ENCODE measurements at regions not wholly inside any gene's neighbourhood (a gene's known extent, or its start where the extent isn't known, plus 50 kb on each side); places are given as distances from the start of the nearest gene placed in this dataset.

GRCh38 chr16:82405736-82406135, 221.0 kb upstream of the CDH13 start:
- Histone ChIP-seq H3K4me3 (ENCODE audit: low read depth, low read length) (no peak overlapping the region), H3K27ac (no peak overlapping the region), H3K27me3 (replicated peaks) (peaks cover 2% of the 10 kb centered on the region), H3K36me3 (replicated peaks) (no peaks in the 10 kb centered on the region)
- no peak for DNase-seq
- in situ Hi-C loops (cut with HindIII; ENCODE audit: low pct_ligation_motif_present, low sequenced_read_pairs): no loop called here
- no peak for TF ChIP-seq CTCF (IDR thresholded peaks at IDR 0.05; ENCODE audit: low read depth, low read length, missing control alignments)

- in situ Hi-C loops (cut with HindIII; ENCODE audit: low pct_ligation_motif_present, low sequenced_read_pairs): no loop called here
- TF ChIP-seq CTCF (IDR thresholded peaks at IDR 0.05; ENCODE audit: low read depth, low read length, missing control alignments): no peak
- Histone ChIP-seq H3K27ac (no peak overlapping the region), H3K4me3 (ENCODE audit: low read depth, low read length) (no peak overlapping the region), H3K36me3 (replicated peaks) (no peaks in the 10 kb centered on the region), H3K27me3 (replicated peaks) (no peaks in the 10 kb centered on the region)
- DNase-seq: no peak
Measured at GRCh38 chr16:82404586-82405315, 222.0 kb upstream of the CDH13 start.

- Histone ChIP-seq H3K36me3 (replicated peaks) (no peaks in the 10 kb centered on the region), H3K4me3 (ENCODE audit: low read depth, low read length) (no peak overlapping the region), H3K27ac (no peak overlapping the region), H3K27me3 (replicated peaks) (no peaks in the 10 kb centered on the region)
- in situ Hi-C loops (cut with HindIII; ENCODE audit: low pct_ligation_motif_present, low sequenced_read_pairs): no loop called here
- no peak for DNase-seq
- TF ChIP-seq CTCF (IDR thresholded peaks at IDR 0.05; ENCODE audit: low read depth, low read length, missing control alignments): no peak
Measured at GRCh38 chr16:82402665-82403218, 224.0 kb upstream of the CDH13 start.

- no peak for TF ChIP-seq CTCF (IDR thresholded peaks at IDR 0.05; ENCODE audit: low read depth, low read length, missing control alignments)
- no peak overlapping the region for H3K27ac ChIP-seq
- no peak for DNase-seq
- no peaks in the 10 kb centered on the region for H3K36me3 ChIP-seq (replicated peaks)
- H3K4me3 ChIP-seq (ENCODE audit: low read depth, low read length): no peak overlapping the region
- H3K27me3 ChIP-seq (replicated peaks): no peaks in the 10 kb centered on the region
- in situ Hi-C loops (cut with HindIII; ENCODE audit: low pct_ligation_motif_present, low sequenced_read_pairs): no loop called here
Measured at GRCh38 chr16:82400046-82400445, 226.7 kb upstream of the CDH13 start.

GRCh38 chr16:82396509-82396908, 226.5 kb upstream of the MPHOSPH6 start:
- peaks cover 2% of the 10 kb centered on the region for H3K27me3 ChIP-seq (replicated peaks)
- DNase-seq: no peak
- in situ Hi-C loops (cut with HindIII; ENCODE audit: low pct_ligation_motif_present, low sequenced_read_pairs): no loop called here
- TF ChIP-seq CTCF (IDR thresholded peaks at IDR 0.05; ENCODE audit: low read depth, low read length, missing control alignments): no peak
- no peak overlapping the region for H3K27ac ChIP-seq
- H3K36me3 ChIP-seq (replicated peaks): no peaks in the 10 kb centered on the region
- no peak overlapping the region for H3K4me3 ChIP-seq (ENCODE audit: low read depth, low read length)

- Histone ChIP-seq H3K4me3 (ENCODE audit: low read depth, low read length) (no peak overlapping the region), H3K27me3 (replicated peaks) (peaks cover 2% of the 10 kb centered on the region), H3K27ac (no peak overlapping the region), H3K36me3 (replicated peaks) (no peaks in the 10 kb centered on the region)
- in situ Hi-C loops (cut with HindIII; ENCODE audit: low pct_ligation_motif_present, low sequenced_read_pairs): no loop called here
- DNase-seq: no peak
- no peak for TF ChIP-seq CTCF (IDR thresholded peaks at IDR 0.05; ENCODE audit: low read depth, low read length, missing control alignments)
Measured at GRCh38 chr16:82395212-82395611, 225.2 kb upstream of the MPHOSPH6 start.
